ENCODE measurements at regions not wholly inside any gene's neighbourhood (a gene's known extent, or its start where the extent isn't known, plus 50 kb on each side); places are given as distances from the start of the nearest gene placed in this dataset.

- Mint-ChIP-seq H3K4me1 (peaks cover 20% of the 10 kb centered on the region), H3K36me3 (ENCODE audit: low read depth) (no peaks in the 10 kb centered on the region), H3K9me3 (no peaks in the 10 kb centered on the region), H3K27me3 (ENCODE audit: insufficient read depth) (no peaks in the 10 kb centered on the region), H3K27ac (no peak overlapping the region), H3K4me3 (no peak overlapping the region)
- H3K9ac ChIP-seq (ENCODE audit: extremely low read depth, low read length, poor library complexity, severe bottlenecking): no peak overlapping the region
- WGBS, 2 experiments (ENCODE audit: insufficient coverage in 1 of 2, insufficient read length in 1 of 2): 78 to 81% methylated on average over 11 to 17 of the region's 17 CpGs
- no peak overlapping the region for H3K4me3 ChIP-seq (ENCODE audit: low read length)
- H3K27me3 ChIP-seq (ENCODE audit: control insufficient read depth, insufficient read depth, low read length, poor library complexity, severe bottlenecking): peaks cover 24% of the 10 kb centered on the region
- H3K4me1 ChIP-seq (ENCODE audit: control insufficient read depth, insufficient read depth, low read length): peaks cover 21% of the 10 kb centered on the region
- no peaks in the 10 kb centered on the region for H3K9me3 ChIP-seq (ENCODE audit: control insufficient read depth, low read length)
- H3K27ac ChIP-seq (ENCODE audit: low read depth, low read length): no peak overlapping the region
- no peaks in the 10 kb centered on the region for H3K36me3 ChIP-seq (ENCODE audit: control insufficient read depth, insufficient read depth, low read length)
- DNase-seq: peak; percentile 48
- TF ChIP-seq CTCF (conservative IDR thresholded peaks at IDR 0.05): no peak
Observed at GRCh38 chr14:97407701-97408407, 610.7 kb downstream of the VRK1 start.

DNA sequence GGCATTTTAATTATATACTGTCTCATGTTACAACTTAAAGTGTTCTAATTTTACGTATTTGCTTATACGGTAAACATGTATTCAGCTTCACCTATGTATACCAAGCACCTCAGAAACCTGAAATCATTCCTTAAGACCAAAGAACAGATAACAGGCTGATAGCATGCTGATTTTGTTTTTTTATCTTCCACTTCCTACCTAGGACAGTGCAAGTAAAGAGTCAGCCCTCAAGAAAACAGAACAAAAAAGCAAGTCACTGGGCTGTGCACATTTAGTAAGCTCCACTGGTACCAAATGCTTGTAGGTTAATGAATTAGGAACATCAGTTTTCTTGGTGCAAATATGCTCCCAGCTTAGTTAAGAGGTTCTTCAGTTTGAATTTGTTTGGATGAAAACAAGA, 611.3 kb downstream of the VRK1 start:
- Mint-ChIP-seq H3K27ac (no peak overlapping the region), H3K9me3 (no peaks in the 10 kb centered on the region), H3K27me3 (ENCODE audit: insufficient read depth) (no peaks in the 10 kb centered on the region), H3K36me3 (ENCODE audit: low read depth) (no peaks in the 10 kb centered on the region), H3K4me3 (no peak overlapping the region), H3K4me1 (peaks cover 20% of the 10 kb centered on the region)
- peaks cover 31% of the 10 kb centered on the region for H3K27me3 ChIP-seq (ENCODE audit: control insufficient read depth, insufficient read depth, low read length, poor library complexity, severe bottlenecking)
- H3K9me3 ChIP-seq (ENCODE audit: control insufficient read depth, low read length): no peaks in the 10 kb centered on the region
- no peak overlapping the region for H3K4me3 ChIP-seq (ENCODE audit: low read length)
- no peak overlapping the region for H3K27ac ChIP-seq (ENCODE audit: low read depth, low read length)
- H3K9ac ChIP-seq (ENCODE audit: extremely low read depth, low read length, poor library complexity, severe bottlenecking): no peak overlapping the region
- H3K36me3 ChIP-seq (ENCODE audit: control insufficient read depth, insufficient read depth, low read length): no peaks in the 10 kb centered on the region
- 83 to 94% methylated on average over 1 to 2 of the region's 2 CpGs for WGBS, 2 experiments (ENCODE audit: insufficient coverage in 1 of 2, insufficient read length in 1 of 2)
- H3K4me1 ChIP-seq (ENCODE audit: control insufficient read depth, insufficient read depth, low read length): peaks cover 21% of the 10 kb centered on the region
- TF ChIP-seq CTCF (conservative IDR thresholded peaks at IDR 0.05): no peak
- DNase-seq: no peak

GRCh38 chr14:97408937-97409815, 612.0 kb downstream of the VRK1 start:
- H3K27me3 Mint-ChIP-seq (ENCODE audit: insufficient read depth): peaks cover 5% of the 10 kb centered on the region
- DNase-seq: peak; percentile 33
- Histone ChIP-seq H3K9ac (ENCODE audit: extremely low read depth, low read length, poor library complexity, severe bottlenecking) (no peak overlapping the region), H3K9me3 (ENCODE audit: control insufficient read depth, low read length) (no peaks in the 10 kb centered on the region), H3K4me3 (ENCODE audit: low read length) (no peak overlapping the region), H3K27ac (ENCODE audit: low read depth, low read length) (no peak overlapping the region), H3K4me1 (ENCODE audit: control insufficient read depth, insufficient read depth, low read length) (peaks cover 27% of the 10 kb centered on the region), H3K27me3 (ENCODE audit: control insufficient read depth, insufficient read depth, low read length, poor library complexity, severe bottlenecking) (peaks cover 37% of the 10 kb centered on the region), H3K36me3 (ENCODE audit: control insufficient read depth, insufficient read depth, low read length) (no peaks in the 10 kb centered on the region)
- H3K36me3 Mint-ChIP-seq (ENCODE audit: low read depth): no peaks in the 10 kb centered on the region
- H3K27ac Mint-ChIP-seq: no peak overlapping the region
- no peaks in the 10 kb centered on the region for H3K9me3 Mint-ChIP-seq
- H3K4me1 Mint-ChIP-seq: peaks cover 20% of the 10 kb centered on the region
- 93 to 96% methylated on average over 15 to 20 of the region's 21 CpGs for WGBS, 2 experiments (ENCODE audit: insufficient coverage in 1 of 2, insufficient read length in 1 of 2)
- no peak for TF ChIP-seq CTCF (conservative IDR thresholded peaks at IDR 0.05)
- H3K4me3 Mint-ChIP-seq: no peak overlapping the region

All from endodermal cell (in vitro differentiated cells).